Right lobe of liver (tissue), 4 donors: ENCODE measurements at regions not wholly inside any gene's neighbourhood (a gene's known extent, or its start where the extent isn't known, plus 50 kb on each side); places are given as distances from the start of the nearest gene placed in this dataset.

Source experiments
- CTCF ChIP-seq, 4 donors: fragments of 200-600 bp in 3 of 4; fragments of 450-650 bp in 1 of 4; IDR thresholded peaks; one replicate each; pipeline versions ENCODE4 v1.5.1 to v1.8.0; 2016 to 2022; ENCODE audit warnings: antibody characterized with exemption in 4 of 4, mild to moderate bottlenecking in 2 of 4
- POLR2A ChIP-seq: fragments of 450-650 bp; IDR thresholded peaks from one replicate; pipeline ENCODE4 v1.6.1; 2017; ENCODE audit warnings: antibody characterized with exemption, mild to moderate bottlenecking
- donor health status: DM: no; HTN: no; CAD: no.
- donor health status: DM: no; HTN: no; CAD: no.
- donor health status: DM: no; HTN: yes; CAD: no.

GRCh38 chr12:90677552-90677951, 277.4 kb downstream of the CCER1 start:
- no peak for TF ChIP-seq CTCF (IDR thresholded peaks at IDR 0.05)
- no peak for TF ChIP-seq POLR2A
